ENCODE measurements at regions not wholly inside any gene's neighbourhood (a gene's known extent, or its start where the extent isn't known, plus 50 kb on each side); places are given as distances from the start of the nearest gene placed in this dataset.
"Not testable (repeated sequence)": the region's sequence is repeated elsewhere in the genome, so short reads cannot be mapped to it uniquely, and the experiment has no call there.

DNA sequence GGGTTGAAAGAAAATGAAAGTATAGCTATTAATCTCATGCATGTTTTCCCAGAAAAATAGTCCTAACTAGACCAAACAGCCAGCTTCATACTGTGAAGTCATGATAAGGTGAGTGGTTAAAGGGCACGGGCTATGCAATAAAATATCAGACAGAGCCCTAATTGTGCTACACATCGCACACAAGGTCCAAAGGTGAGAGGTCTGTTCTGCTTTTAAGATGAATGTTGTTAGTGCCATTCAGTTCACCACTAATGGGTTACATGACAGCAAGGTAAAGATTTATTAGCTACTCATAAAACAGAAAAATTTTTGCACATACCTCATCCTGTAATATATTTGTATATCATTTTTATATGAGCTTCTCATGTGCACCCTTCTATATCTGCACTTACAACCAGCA lies 105.0 kb upstream of the STK17B start:
- DNase-seq (ENCODE audit: low read depth in 2 of 2, low spot score in 1 of 2): no peak

DNA sequence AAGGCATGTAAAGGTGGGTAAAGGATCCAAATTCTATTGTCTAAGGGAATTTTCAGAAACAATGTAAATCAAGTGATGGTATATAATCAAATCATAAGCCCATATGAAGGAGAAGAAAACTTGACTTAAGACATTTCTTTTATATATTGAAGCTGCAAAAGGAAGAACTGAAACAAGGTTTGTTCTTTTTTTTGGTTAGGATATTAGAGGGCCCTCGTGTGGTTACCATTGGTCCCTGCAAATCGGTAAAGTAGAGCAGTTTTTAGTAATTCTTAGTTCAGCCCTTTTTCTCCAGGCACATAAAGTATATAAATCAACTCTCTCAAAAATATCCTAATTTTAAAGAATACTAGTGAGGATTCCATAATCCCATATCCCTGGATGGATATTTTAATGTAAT lies 105.6 kb upstream of the STK17B start:
- no peak for DNase-seq (ENCODE audit: low read depth in 2 of 2, low spot score in 1 of 2)

DNA sequence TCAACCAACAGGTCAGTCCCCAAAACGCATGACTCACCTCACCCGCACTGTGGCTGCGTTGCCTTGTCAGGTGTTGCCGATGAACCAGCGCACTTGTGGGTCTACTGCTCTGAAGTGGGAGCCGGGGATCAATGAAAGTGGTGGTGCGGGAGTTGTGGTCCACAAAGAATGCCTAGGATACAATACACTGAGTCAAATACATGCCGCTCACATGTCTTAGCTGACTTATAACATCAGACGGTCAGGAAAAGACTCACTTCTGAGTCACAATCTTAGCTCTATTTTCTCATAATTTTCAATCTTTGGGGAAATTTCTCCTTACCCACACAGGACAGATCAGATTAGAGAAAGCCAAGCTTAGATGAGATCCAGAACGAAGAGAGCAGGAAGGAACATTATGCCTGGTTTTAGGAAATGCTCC lies 107.1 kb upstream of the STK17B start:
- peak in 1 of 2 donors; percentile 16 for DNase-seq (ENCODE audit: low read depth in 2 of 2, low spot score in 1 of 2)

DNA sequence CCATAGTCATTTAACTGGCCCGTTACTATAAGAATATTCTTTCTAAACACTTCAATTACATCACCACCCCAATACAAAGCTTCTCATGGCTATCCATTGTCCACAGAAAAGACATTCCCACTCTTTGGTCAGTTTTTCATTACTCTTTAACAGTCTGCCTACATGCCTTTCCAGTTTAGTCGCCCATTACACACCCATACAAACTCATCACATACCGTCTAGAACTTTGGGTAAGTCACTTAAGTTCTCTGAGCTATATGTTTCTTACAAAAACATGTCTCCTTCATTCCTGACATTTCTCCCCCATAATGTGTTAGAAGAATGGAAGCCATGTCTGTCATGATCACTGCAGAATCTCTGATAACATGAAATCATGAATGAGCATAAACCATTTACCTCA lies 108.2 kb upstream of the STK17B start:
- no peak for DNase-seq (ENCODE audit: low read depth in 2 of 2, low spot score in 1 of 2)

DNA sequence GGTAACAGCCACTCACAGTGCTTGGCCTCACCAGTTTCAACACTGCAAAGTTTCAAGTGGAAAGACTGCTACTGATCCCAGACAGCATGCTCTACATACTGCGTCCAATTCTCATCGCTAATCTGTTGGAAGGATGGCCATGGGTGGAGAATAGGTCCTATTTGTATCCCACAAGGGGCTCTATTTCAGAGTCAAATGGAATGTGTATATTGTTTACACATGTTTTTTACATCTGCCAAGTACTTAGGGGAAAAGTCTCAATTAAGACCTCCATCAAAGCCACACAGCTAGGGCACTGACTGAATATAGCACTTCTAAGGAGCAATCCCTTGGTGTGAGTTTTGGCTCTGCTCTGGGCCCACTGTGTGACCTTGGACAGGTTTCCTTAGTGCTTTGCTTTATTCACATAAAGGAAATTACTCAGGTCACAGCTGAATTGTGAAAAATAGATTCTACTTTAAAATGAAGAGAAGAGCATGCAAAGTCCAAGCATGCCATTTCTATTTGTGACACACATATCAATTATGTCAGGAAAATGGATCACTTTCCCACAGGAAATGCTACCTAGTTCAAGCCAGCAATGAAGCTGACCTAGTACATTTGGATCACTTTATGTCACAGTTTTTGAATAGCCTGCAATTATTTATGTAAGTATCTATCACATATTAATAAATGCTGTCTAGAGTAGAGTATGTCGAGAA lies 112.9 kb upstream of the STK17B start:
- DNase-seq (ENCODE audit: low read depth in 2 of 2, low spot score in 1 of 2): no peak

DNA sequence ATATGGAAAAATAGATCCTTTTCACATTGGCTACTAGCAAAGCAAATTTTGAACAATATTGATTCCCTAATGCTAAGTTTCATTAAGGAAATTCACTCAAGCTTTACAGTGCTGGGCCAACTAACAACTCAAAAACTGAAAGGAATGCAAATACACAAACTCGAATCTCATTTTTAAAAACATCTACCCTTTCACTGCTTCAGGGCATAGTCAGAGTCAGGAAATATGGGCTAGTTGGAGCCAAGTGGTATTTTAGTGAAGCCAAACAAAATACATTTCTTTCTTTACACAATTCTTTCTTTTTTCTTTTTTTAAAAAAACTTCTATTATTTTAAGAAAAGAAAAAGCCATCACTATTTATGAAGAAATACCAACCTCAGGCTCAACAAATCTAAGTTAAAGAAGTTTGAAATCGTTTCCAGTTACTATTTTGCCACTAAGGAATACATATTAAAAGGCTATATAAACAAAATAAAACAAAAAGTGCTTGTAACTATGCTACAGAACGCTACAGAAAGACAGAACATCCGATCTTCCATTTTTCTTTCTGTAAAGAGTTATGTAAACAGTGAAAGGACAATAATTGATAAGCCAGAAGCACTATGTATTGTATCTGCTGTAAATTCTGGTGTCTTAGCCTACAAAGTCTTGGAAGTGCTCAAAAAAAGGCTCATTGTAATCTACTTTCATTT lies 113.6 kb upstream of the STK17B start:
- DNase-seq (ENCODE audit: low read depth in 2 of 2, low spot score in 1 of 2): no peak

DNA sequence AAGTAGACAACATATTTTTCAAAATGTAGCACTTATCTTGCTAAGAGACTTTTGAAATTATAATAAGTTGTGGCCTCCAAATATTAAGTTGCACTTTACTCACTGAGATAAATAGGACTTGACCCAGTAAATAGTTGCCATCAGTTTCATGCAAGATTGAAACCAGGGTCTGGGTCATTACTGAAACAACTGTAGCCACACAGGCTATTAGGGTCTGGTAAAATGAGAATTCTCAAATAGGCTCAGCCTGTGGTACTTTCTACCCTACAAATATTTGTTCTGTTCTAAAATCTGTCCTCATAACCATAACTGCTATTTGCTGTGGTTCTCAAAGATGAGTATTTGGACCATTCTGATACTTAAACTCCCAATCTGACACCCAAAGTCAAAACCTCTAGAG lies 115.4 kb upstream of the STK17B start:
- no peak for DNase-seq (ENCODE audit: low read depth in 2 of 2, low spot score in 1 of 2)

DNA sequence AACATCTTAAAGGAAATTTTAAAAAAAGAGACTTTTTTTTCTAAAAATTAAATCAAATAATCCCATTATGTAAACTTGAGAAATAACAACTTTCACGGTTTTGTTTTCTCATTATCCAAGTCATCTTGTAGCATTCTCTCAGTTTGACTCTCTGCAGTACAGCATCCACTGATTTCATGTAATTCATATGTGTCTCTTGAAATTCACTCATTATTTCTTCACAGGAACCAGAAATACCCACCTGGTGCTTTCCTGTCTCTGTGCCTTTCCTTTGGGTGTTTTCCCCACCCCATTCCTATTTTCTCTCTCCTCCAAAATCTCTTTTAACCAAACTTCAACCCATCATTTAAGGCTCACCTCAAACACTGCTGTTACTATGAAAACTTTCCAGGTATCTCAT lies 116.1 kb upstream of the STK17B start:
- DNase-seq (ENCODE audit: low read depth in 2 of 2, low spot score in 1 of 2): no peak

DNA sequence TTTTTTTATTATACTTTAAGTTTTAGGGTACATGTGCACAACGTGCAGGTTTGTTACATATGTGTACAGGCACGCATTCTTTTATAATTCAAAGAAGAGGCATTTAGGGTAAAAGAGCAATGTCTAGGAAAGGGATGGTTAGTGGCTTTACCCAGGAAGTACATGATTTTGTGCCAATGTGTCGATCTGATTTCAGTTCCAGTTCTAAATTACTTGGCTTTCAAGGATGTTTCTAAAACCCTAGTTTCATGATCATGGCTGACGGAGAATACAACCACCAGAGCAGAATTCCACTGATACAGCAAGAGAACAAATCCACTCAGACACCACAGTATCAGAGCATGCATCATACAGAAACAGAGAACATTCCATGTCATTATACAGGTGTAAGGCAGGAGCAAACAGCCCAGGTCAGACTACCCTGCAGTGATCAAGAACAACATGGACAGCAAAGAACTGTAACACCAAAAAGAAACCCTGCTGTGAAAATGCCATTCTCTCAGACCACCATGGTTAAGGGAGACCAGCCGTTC lies 116.7 kb upstream of the STK17B start:
- DNase-seq (ENCODE audit: low read depth in 2 of 2, low spot score in 1 of 2): no peak

DNA sequence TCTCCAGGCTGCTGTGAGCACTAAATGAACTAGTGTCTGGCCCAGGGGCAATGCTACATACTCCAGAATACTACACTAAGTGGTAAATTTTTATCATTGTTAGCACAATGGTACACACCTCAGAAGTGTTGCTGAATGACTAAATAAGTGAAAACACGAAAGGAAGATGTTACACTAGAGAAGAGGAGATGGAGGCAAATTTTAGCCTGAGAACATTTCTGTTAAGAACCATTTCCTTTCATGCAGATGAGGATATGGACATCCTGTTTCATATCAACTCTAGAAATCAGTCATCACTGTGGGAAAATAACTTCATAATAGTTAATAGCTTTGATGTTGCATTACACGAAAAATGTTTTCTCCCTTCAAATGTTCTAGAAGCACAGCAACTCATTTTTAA lies 117.6 kb upstream of the STK17B start:
- DNase-seq (ENCODE audit: low read depth in 2 of 2, low spot score in 1 of 2): no peak

DNA sequence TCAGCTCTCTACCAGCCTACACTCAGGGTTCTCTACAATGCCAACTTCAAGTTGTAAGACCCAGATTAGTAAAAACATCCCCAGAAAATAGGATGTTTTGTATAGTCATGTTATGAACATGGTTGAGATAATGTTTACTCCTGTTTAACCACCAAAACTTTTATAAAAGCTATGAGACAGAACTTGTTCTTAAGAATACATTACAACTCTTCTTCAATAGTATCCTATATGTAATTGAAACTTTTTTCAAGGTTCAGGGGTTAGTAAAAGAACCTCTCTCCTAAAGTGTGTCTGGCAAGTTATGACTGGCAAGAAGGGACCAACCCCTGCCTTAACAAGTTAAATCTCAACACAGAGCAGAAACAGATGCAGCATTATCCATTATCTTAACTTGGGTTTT lies 118.8 kb upstream of the STK17B start:
- no peak for DNase-seq (ENCODE audit: low read depth in 2 of 2, low spot score in 1 of 2)

DNA sequence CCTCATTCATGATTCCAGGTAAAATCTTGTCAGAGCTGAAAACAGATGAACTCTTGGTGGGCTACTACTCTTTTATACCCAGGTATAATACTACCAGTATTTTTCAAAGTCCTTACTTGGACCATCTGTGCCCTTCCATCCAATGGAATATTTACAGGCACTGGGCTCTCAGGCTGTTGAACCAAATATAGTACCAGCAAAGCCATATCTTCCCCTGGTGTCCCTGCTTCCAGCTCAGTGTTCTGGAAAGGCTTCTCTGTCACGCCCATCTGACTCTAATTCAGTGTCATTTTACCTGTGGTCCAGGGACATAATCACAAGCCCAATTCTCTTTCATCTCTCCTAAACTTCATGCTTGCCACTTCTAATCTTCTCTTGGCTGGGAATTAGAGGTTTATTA lies 119.2 kb upstream of the STK17B start:
- DNase-seq (ENCODE audit: low read depth in 2 of 2, low spot score in 1 of 2): no peak

DNA sequence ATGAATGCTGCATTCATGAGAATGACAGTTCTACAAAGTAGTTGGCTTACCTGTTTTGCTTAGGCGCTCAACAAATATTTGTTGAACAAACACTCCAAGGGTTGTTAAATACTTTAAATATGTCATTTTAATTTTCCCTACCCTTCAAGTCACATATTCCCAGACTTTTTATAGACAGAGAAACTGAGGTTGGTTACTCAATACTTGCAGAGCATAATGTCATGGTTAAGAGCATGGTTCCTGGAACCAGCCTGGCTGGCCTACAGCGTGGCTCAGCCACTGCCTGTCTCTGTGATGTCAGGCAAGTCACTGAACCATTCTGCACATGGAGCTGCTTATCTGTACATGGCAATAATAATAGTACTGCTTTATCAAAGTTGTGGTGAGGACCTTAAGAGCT lies 120.0 kb upstream of the STK17B start:
- DNase-seq (ENCODE audit: low read depth in 2 of 2, low spot score in 1 of 2): no peak

DNA sequence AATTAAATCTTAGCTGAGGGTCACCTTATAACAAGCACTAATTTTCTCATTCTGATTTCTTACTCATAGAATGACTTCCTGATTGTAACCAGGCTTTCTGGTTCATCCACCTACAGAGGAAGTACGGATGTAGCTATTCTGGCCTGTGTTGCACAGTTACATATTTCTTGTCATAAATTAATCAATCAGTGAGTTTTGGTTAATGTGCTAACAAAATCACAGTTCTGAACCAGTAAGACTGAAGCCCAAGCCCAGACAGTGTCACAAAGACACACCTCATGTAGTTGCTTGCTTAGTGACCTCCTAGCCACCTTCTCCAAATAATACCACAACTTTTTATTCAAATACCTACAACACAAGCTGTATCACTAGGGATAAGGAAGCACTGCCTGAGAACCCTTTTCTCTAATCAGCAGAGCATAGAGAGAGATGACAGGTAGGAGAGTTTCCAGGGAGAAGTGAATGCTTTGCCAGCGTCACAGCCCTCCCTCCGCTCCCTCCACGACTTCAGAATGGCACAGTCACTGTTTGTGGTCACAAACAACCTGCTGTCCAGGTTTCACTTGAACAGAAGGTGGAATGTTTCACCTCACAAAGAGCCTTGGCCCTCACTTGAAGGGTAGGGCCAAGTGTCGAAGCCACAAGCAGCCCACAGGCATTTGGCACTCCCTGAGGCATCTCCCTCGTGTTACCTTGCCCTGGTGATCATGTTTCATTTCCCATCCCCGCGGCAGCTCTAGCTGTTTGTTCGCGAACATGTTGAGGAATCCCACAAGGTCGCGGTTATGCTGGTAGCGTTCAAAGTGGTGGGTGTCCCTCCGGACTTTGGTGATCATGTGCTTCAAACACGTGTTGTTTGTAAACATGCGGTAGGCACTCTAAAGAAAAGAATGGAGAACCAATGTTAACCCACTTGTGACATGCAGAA lies 120.8 kb upstream of the STK17B start:
- no peak for DNase-seq (ENCODE audit: low read depth in 2 of 2, low spot score in 1 of 2)

DNA sequence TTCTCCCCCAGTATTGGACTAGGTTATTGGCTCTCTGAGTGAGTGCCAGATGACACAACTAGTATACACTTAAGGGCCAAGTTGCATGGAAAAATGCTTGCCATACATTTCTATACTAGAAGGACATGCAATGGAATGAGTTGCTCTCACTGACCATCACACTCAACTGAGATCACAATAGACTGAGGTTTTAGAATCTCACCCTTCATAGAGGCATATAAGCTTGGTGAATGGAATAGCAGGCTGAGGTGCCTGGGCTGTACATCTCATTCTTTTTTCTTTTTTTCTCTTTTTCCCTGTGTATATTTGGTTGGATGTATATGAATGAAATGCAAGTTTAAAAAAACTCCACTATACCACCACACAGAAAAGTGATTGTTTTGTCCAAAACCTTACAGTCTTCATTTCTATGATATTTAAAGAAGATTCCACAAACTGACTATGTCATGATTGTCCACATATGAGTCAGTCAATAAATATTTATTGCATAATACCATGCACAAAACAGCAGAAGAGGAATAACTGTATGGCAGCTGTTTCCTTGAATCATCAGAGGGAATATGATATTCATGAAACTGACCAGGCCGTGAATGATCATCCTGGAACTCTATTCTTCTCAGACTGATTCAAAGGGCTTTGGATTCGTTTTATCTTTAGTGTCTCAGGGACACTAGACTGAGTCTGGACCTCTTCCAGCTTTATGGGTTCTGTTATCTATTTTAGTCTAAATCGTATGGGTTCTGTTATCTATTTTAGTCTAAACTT lies 122.6 kb upstream of the STK17B start:
- DNase-seq (ENCODE audit: low read depth in 2 of 2, low spot score in 1 of 2): no peak

DNA sequence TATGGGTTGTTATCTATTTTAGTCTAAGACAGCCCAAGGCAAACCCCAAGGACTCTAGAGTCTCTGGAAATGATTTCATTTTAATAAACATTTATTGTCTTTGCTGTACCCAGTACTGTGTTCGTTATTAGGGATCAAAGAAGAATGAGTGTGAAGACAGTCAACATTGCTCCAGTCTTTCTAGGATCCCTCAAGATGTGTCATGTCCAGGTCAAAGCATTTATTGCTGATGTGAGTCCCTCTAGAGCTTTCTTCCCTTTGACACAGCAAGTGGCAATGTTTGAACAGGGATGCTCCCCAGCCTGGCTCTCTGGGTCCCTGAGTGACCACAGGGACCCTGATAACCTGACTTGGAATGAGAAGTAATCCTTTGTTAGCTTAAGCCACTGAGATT lies 123.1 kb upstream of the STK17B start:
- no peak for DNase-seq (ENCODE audit: low read depth in 2 of 2, low spot score in 1 of 2)

DNA sequence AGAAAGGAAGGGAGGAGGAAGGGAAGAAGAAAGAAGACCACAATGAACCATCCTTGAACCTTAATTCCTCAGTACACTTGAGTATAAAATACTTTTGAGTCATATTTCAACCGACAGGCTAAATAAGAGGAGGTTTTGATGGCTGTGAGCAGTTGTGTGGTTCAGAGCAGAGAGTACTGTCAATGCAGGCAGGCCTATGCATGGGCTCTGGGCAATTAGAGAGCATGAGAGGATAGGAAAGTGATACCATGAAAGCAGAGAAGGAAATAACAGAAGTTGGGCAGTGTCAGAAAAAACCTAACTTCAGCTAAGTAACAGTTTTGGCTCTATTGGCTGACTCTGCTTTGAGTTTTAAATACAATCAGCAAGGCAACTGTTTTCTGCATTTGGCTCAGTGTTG lies 123.6 kb upstream of the STK17B start:
- no peak for DNase-seq (ENCODE audit: low read depth in 2 of 2, low spot score in 1 of 2)

DNA sequence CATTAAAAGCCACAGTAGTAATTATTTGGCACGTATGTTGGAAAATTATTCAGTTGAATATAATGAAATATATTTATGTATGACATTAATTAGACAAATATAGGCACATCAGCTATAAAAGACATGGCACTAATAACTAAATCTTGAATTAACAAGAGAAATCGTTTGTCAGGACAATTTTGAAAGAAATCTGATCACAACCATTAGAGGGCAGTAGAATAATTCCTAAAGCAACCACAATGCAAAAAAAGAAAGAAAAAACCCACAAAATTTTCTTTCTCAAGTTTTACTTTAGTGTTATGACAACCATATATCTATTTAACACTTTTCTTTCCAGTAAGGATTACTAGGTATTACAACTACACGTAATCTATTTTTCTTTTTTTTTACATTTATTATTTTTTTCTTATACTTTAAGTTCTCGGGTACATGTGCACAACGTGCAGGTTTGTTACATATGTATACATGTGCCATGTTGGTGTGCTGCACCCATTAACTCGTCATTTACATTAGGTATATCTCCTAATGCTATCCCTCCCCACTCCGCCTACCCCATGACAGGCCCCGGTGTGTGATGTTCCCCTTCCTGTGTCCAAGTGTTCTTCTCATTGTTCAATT lies 126.8 kb upstream of the STK17B start:
- not testable (repeated sequence) for DNase-seq (ENCODE audit: low read depth in 2 of 2, low spot score in 1 of 2)

DNA sequence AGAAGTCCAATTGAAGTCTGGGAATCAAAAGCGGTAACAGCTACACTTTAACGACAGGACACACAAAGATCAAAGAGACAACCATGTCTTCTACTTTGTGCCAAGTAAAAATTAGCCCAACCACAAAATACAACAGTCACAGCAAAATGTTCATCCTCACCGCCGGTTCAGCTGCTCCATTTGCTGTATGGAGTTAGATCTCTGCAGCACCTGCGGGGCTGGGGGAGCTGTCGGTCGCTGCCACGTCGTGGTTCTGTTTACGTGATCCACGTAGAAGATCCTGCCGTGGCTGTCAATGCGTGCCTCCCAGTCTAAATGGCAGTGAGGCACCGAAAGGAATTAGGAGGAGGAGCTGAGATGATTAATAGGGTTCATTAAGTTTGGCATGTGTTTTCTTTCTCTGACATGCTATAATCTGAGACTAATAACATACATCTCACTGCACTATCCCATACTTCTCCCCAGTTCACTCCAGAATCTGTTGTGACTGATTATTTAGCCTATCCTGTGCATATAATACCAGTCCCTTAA lies 136.5 kb upstream of the STK17B start:
- no peak for DNase-seq (ENCODE audit: low read depth in 2 of 2, low spot score in 1 of 2)

DNA sequence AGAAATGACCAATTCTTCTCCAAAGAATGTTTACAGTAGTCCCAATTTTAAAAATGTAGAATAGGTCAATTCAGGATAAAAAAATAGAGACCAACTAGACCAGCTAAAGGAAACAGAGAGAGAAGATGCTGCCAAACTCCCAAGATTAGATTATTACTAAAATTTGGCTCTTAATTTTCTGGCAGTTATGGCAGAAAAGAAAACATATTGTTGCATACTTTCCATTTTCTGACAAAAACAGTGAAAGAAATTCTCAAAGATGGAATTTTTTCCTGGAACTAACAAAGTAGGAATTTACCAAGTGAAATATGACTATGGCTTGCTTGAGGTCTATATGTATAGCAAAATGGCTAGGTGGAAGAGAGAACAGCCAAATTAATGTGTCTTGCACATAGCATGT lies 138.3 kb upstream of the STK17B start:
- DNase-seq (ENCODE audit: low read depth in 2 of 2, low spot score in 1 of 2): no peak
